HG02938 (cell line): ENCODE measurements at regions not wholly inside any gene's neighbourhood (a gene's known extent, or its start where the extent isn't known, plus 50 kb on each side); places are given as distances from the start of the nearest gene placed in this dataset.

ENCODE experiments used
- ATAC-seq: cut with Tn5 transposase; IDR thresholded peaks from one replicate; pipeline ENCODE4 v1.9.1; 2021; ENCODE audit warnings: mild to moderate bottlenecking, moderate library complexity; ENCODE audit not compliant: unreplicated experiment

- no peak for ATAC-seq
Measured at GRCh38 chr4:22336822-22337221, 179.0 kb downstream of the ADGRA3 start.

DNA sequence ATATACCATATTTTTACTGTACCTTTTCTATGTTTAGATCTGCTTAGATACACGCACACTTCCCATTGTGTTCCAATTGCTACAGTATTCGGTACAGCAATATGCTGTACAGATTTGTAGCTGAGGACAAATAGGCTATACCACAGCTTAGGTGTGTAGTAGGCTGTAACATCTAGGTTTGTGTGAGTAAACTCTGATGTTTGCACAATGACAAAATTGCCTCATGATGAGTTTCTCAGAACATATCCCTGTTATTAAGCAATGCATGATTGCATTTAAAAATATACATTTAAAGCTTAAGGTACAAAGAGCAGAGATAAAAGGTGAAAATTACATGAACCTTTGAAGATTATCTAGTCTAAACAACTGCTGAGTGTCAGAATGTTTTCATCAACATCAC lies 181.7 kb downstream of the ADGRA3 start:
- no peak for ATAC-seq

- ATAC-seq: no peak
Measured at GRCh38 chr4:22324422-22324821, 191.4 kb downstream of the ADGRA3 start.

DNA sequence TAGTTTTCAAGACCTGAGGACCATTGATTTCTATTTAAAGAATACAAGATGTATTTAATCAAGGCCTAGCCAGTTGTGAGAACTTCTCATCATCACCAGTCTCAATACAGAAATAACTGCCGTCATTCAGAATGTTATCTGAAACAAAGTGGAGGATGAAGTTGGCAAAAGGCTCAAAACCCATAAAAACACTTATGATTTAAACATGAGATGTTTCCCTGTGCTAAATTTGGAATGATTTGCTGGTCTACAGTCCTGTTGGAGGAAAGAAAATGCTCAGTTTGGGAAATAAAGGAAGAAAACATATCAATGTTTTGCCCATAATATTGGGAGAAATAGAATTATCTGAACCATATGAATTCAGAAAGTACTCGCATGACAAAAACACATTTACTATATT lies 192.2 kb downstream of the ADGRA3 start:
- no peak for ATAC-seq

GRCh38 chr4:22322996-22323395 lies 192.9 kb downstream of the ADGRA3 start:
- ATAC-seq: no peak

DNA sequence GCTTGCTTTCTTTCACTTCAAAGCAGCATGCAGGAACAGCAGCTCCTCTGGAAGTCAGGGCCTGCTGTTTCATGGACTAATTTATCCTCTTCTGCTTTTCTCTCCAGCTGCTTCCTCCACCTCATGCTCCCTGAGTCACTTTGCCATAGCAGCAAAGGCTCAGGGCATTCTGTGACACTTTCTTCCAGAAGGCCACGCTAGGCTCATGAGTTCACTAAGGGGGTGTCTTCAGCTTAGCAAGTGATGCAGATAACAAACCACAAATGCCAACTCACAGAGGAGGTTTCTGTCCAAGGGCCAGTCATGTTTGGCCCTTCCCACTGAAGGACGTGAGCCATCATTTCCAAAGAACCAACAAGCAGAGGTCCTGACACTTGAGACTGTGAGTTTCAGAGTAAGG lies 200.2 kb downstream of the ADGRA3 start:
- ATAC-seq: no peak

DNA sequence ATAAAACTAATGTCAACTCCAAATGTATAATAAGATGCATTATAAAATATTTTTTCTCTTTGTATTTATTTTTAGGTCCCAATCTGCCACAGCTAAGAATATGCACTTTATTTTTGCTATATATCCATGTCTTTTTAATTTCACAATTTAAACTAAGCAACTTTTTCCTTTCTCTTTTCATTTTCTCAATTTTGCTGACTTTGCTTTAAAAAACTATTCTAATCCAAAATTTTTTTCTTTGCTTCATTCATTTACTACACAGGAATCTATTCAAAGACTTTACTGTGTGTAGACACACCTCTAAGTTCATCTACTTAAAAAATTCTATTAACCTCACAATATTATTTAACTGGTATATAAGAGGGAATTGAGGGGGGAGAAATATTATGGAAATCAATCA lies 201.9 kb downstream of the ADGRA3 start:
- ATAC-seq: no peak

GRCh38 chr4:22312113-22312512 lies 203.8 kb downstream of the ADGRA3 start:
- ATAC-seq: no peak

- no peak for ATAC-seq
Measured at GRCh38 chr4:22301253-22301652, 214.6 kb downstream of the ADGRA3 start.

- ATAC-seq: no peak
Measured at GRCh38 chr4:22299678-22300077, 216.2 kb downstream of the ADGRA3 start.

- ATAC-seq: no peak
Measured at GRCh38 chr4:22287631-22288030, 228.2 kb downstream of the ADGRA3 start.

- ATAC-seq: no peak
Measured at GRCh38 chr4:22268350-22269025, 247.4 kb downstream of the ADGRA3 start.

GRCh38 chr4:22264261-22264660 lies 251.6 kb downstream of the ADGRA3 start:
- ATAC-seq: no peak

- ATAC-seq: no peak
Measured at GRCh38 chr4:22253431-22253830, 262.4 kb downstream of the ADGRA3 start.

DNA sequence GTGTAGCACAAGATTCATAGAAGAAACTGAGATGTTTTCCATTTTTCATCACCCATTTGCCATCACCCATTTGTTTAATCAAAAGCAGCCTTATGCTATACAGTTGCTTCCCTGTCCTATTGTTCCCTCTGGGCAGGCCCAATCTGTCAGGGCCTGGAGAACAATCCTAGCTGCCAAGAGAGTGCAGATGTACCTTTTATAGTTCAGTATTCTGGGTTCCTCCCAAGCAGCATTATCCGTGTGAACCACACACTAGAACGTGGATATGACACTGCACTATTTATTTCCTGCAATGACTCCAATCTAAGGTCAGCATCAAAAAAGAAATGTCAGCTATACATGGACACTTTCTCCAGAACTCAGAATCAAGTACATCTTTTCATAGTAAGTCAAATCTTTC lies 269.0 kb downstream of the ADGRA3 start:
- no peak for ATAC-seq

DNA sequence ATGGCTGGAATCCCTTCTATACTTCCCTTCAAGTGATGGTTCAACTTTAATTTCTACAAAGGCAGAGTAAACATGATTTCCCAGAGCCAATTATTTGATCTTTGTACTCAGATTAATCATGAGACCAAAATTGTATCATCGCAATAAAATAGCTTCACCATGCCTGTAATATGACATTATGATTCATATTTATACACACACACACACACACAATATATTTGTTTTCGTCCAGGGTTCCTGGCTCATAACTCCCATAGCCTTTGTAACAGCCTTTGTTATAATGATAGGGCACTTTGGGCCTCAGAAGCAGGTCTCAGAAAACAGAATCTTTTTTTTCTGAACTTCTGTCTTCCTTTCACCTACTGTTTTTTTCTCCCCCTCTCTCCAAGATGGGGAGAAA lies 270.6 kb downstream of the ADGRA3 start:
- no peak for ATAC-seq

DNA sequence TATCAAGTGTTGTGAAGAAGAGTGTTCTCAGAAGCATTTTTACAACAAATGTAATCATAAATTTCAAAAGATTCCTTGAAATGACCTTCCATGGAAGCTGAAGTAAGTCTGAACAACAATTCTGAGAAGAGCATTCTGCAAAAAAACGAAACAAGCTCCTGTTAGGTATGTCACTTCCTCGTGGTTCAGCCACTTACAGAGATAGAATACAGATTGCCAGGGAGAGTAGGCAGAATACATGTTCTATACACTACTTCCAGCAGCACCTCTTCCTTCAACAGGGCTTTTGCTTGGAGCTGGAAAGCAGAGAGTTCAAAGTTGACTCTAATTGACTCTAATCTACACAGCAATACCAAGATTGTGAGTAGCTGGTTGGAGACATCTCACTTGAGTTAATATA lies 274.5 kb downstream of the ADGRA3 start:
- no peak for ATAC-seq

- no peak for ATAC-seq
Measured at GRCh38 chr4:22240814-22241213, 275.1 kb downstream of the ADGRA3 start.

DNA sequence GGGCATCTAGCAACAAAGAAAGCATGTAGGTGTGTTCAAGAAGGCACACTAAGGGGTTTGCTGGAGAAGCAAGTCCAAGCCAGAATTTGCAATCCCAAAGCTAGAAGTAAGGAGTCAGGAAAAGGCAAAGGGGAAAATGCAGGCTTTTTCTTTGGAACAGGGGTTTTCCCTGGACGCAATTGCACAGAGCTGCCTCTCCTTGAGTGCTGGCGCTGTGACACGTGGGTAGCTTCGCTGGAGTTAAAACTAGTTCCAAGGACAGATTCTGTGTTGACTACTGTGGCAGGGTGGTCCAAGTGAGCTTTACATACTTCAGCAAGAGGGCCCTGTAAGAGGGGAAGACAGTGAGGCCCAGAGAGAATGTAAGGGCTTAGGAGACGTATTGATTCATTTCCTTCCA lies 277.1 kb downstream of the ADGRA3 start:
- ATAC-seq: no peak

DNA sequence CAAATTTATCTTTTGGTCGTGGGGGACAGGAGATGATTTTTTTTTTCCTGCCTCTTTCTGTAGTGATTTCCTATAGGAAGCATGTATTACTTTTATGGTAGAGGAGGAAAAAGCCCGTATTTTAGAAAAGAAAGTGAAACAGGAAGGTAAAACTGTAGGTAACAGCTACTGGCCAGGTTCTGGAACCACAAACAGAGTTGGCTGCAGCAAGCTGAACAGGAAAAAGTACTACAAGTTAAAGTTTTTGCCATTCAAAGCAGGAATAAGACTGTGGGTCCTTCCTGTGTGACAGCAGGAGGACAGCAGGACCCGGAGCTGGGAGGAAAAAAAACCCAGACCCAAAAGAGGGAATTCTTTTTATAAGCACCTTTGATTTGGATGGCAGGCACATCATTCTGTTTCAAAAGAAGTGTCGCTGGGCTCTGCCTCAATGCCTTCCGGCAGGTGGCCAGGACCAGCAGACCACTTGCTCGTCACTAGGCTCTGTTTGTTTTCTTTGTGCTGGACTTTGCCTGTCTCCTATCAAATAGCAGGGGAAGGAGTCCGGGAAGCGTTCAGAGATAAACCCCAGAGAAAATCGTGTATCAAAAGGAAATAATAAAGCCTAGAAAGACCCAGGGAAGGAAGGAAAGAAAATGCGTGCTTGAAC lies 277.9 kb downstream of the ADGRA3 start:
- no peak for ATAC-seq

- ATAC-seq: no peak
Measured at GRCh38 chr4:22237155-22237751, 278.6 kb downstream of the ADGRA3 start.

DNA sequence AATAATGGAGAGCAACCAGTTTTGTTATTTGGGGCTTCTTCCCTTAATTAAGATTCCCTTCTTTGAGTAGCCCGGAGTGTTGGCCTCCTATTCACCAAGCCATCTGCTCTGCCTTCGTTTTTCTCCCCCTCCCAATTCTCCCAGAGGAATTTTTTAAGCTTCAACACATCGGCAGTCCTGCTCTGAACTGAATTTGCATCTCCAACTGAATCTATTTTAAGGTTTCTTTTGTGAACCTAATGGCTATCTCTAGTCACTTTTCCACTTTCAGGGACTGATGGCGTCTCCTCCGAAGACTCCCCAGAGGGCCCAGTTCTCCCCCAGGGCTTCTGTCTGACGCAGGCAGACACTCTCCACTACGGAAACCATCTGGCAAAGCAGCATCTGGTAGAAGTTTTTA lies 280.2 kb downstream of the ADGRA3 start:
- no peak for ATAC-seq
